MM.1S (cell line): ENCODE measurements at regions not wholly inside any gene's neighbourhood (a gene's known extent, or its start where the extent isn't known, plus 50 kb on each side); places are given as distances from the start of the nearest gene placed in this dataset.
"Not testable (repeated sequence)": the region's sequence is repeated elsewhere in the genome, so short reads cannot be mapped to it uniquely, and the experiment has no call there.

Experiments
- EZH2 ChIP-seq: fragments of 300-600 bp; sonication (generic); optimal IDR thresholded peaks from 2 replicates; pipeline ENCODE3; 2017; ENCODE audit warnings: low read depth, mild to moderate bottlenecking, antibody characterized with exemption, low read length, mixed read lengths
- EZH2phosphoT487 ChIP-seq: fragments of 300-600 bp; sonication (generic); IDR thresholded peaks from 2 replicates; pipeline ENCODE4 v1.6.1; 2018; ENCODE audit warnings: antibody characterized with exemption, low read length
- TF ChIP-seq, protein P1 (sequence below): fragments of 300-600 bp; sonication (generic); IDR thresholded peaks from 2 replicates; pipeline ENCODE4 v1.5.1; 2016; ENCODE audit warnings: antibody characterized with exemption, low read length, mixed read lengths

- TF ChIP-seq, protein P1, sequence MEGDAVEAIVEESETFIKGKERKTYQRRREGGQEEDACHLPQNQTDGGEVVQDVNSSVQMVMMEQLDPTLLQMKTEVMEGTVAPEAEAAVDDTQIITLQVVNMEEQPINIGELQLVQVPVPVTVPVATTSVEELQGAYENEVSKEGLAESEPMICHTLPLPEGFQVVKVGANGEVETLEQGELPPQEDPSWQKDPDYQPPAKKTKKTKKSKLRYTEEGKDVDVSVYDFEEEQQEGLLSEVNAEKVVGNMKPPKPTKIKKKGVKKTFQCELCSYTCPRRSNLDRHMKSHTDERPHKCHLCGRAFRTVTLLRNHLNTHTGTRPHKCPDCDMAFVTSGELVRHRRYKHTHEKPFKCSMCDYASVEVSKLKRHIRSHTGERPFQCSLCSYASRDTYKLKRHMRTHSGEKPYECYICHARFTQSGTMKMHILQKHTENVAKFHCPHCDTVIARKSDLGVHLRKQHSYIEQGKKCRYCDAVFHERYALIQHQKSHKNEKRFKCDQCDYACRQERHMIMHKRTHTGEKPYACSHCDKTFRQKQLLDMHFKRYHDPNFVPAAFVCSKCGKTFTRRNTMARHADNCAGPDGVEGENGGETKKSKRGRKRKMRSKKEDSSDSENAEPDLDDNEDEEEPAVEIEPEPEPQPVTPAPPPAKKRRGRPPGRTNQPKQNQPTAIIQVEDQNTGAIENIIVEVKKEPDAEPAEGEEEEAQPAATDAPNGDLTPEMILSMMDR, result not testable (repeated sequence)
- TF ChIP-seq EZH2phosphoT487, EZH2: not testable (repeated sequence)
These were observed 380.5 kb upstream of the FTMT start for GRCh38 chr5:121471222-121471621.
